Stomach (tissue), 4 donors: ENCODE measurements at regions not wholly inside any gene's neighbourhood (a gene's known extent, or its start where the extent isn't known, plus 50 kb on each side); places are given as distances from the start of the nearest gene placed in this dataset.

Experiments used
- CTCF ChIP-seq, 7 experiments: fragments of 450-650 bp in 4 of 7; fragments of 200-600 bp in 3 of 7; sonication (generic) in 3 of 7; IDR thresholded peaks; one replicate each; pipeline ENCODE4 v1.5.1; 2016 to 2019; ENCODE audit warnings: antibody characterized with exemption in 7 of 7, control low read depth in 2 of 7, mild to moderate bottlenecking in 1 of 7
- EP300 ChIP-seq: sonication (generic); formaldehyde crosslinking; IDR thresholded peaks from one replicate; pipeline ENCODE4 v1.6.1; 2017; ENCODE audit warnings: antibody characterized with exemption
- POLR2A ChIP-seq, 4 donors: fragments of 450-650 bp; IDR thresholded peaks; one replicate each; pipeline ENCODE4 v1.6.1; 2016; ENCODE audit warnings: antibody characterized with exemption in 4 of 4, control low read depth in 2 of 4, mild to moderate bottlenecking in 1 of 4, moderate library complexity in 1 of 4
- POLR2AphosphoS5 ChIP-seq, 3 donors: sonication (generic); formaldehyde crosslinking; IDR thresholded peaks; one replicate each; pipeline ENCODE4 v1.6.1; 2016; ENCODE audit warnings: antibody characterized with exemption in 3 of 3

- no peak for TF ChIP-seq CTCF (IDR thresholded peaks at IDR 0.05)
- TF ChIP-seq POLR2A (IDR thresholded peaks at IDR 0.05): no peak
- TF ChIP-seq POLR2AphosphoS5 (IDR thresholded peaks at IDR 0.05): no peak
- TF ChIP-seq EP300: no peak
Measured at GRCh38 chr2:235223011-235223410, 270.8 kb upstream of the AGAP1 start.
